A673 (cell line): ENCODE measurements at regions not wholly inside any gene's neighbourhood (a gene's known extent, or its start where the extent isn't known, plus 50 kb on each side); places are given as distances from the start of the nearest gene placed in this dataset.

Experiments used
- BruUV-seq: library from RNA; stranded (reverse); fragments of 400-500 nt; replicated peaks from 2 replicates; lab custom pipeline; 2021; lab: Mats Ljungman, UMichigan
- CTCF ChIA-PET: fragments of 300-600 bp; sonication (Branson Sonifier 250); formaldehyde crosslinking; loops from one replicate; lab custom pipeline; 2022; ENCODE audit warnings: antibody characterized with exemption; lab: Charles Lee
- POLR2A ChIA-PET: fragments of 300-600 bp; sonication (Branson Sonifier 250); formaldehyde crosslinking; loops from one replicate; lab custom pipeline; 2022; ENCODE audit warnings: antibody characterized with exemption; ENCODE audit not compliant: low non-redundant PET; lab: Charles Lee
- DNase-seq: peaks from one replicate; pipeline ENCODE4 v3.0.0-alpha.2; 2015; ENCODE audit warnings: low spot score
- H3K27ac ChIP-seq: fragments of 200-600 bp; sonication (generic); 2 replicates; pipeline ENCODE4 v1.5.1; 2016; ENCODE audit warnings: mixed run types, low read depth, mild to moderate bottlenecking, mixed read lengths, antibody characterized with exemption, low read length; ENCODE audit not compliant: poor library complexity, severe bottlenecking
- H3K27me3 ChIP-seq: fragments of 200-600 bp; sonication (generic); replicated peaks from 2 replicates; pipeline ENCODE4 v1.6.1; 2017; ENCODE audit warnings: mixed run types, low read depth, mild to moderate bottlenecking, mixed read lengths, antibody characterized with exemption, low read length; ENCODE audit not compliant: insufficient read depth, poor library complexity
- H3K36me3 ChIP-seq: fragments of 200-600 bp; sonication (generic); 2 replicates; pipeline ENCODE4 v1.6.1; 2016; ENCODE audit warnings: mixed run types, mild to moderate bottlenecking, mixed read lengths, antibody characterized with exemption, low read length; ENCODE audit not compliant: insufficient read depth, poor library complexity, severe bottlenecking
- H3K4me1 ChIP-seq: fragments of 200-600 bp; sonication (generic); 2 replicates; pipeline ENCODE4 v1.6.1; 2017; ENCODE audit warnings: mixed run types, mild to moderate bottlenecking, mixed read lengths, antibody characterized with exemption, low read length; ENCODE audit not compliant: insufficient read depth, poor library complexity, severe bottlenecking
- H3K4me3 ChIP-seq: fragments of 200-600 bp; sonication (generic); 2 replicates; pipeline ENCODE4 v1.5.1; 2016; ENCODE audit warnings: low read depth, mixed run types, mild to moderate bottlenecking, mixed read lengths, low read length; ENCODE audit not compliant: poor library complexity, severe bottlenecking
- H3K9me3 ChIP-seq: fragments of 200-600 bp; sonication (generic); 2 replicates; pipeline ENCODE4 v1.6.1; 2016; ENCODE audit warnings: mixed run types, low read depth, mild to moderate bottlenecking, mixed read lengths, antibody characterized with exemption, low read length; ENCODE audit not compliant: poor library complexity, severe bottlenecking
- EZH2 ChIP-seq: fragments of 200-600 bp; sonication (generic); IDR thresholded peaks from 2 replicates; pipeline ENCODE4 v1.6.1; 2017; ENCODE audit warnings: borderline replicate concordance, low read depth, mild to moderate bottlenecking, mixed read lengths, antibody characterized with exemption, low read length; ENCODE audit not compliant: poor library complexity, severe bottlenecking
- intact Hi-C: fragments of 100-400 bp; cut with micrococcal nuclease; formaldehyde crosslinking; loops from one replicate; pipeline ENCODE4 v1.10.0; 2022; ENCODE audit not compliant: unreplicated experiment
- TF ChIP-seq, protein P1 (sequence below): fragments of 300-800, 200-600 bp; sonication (generic); conservative IDR thresholded peaks from 2 replicates; pipeline ENCODE4 v1.5.1; 2017; ENCODE audit warnings: low read depth, mild to moderate bottlenecking, antibody characterized with exemption, low read length, moderate library complexity, mixed read lengths

DNA sequence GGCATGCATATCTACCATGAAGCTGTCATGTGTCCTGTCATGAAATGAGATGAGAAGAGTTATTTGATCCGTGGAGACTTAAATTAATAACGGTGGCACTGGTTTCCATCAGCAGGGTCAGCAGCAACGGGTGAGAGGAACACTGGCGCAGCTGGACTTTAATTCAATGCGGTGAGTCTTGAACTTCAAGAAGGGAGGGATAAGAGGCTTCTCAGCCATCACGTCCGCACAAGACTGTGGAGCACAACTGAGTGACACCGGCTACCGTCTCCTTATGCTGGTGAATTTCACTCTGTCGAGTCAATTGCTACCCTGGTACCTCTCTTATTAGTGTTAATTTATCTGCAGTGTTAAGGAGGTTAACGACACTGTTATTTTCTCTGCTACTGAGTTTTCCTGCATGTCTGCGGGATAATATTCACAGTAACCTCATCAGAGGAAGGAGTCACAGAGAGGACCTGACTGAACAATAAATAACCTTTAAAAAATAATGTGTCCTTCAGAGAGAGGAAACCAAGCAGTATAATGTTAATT is 236.8 kb downstream of the EPHA4 start:
- Histone ChIP-seq H3K27me3 (no peaks in the 10 kb centered on the region), H3K27ac (no peak overlapping the region), H3K36me3 (no peaks in the 10 kb centered on the region), H3K4me3 (no peak overlapping the region), H3K4me1 (no peaks in the 10 kb centered on the region), H3K9me3 (no peaks in the 10 kb centered on the region)
- BruUV-seq: no TSS peak
- no peak for DNase-seq
- TF ChIP-seq EZH2: no peak
- TF ChIP-seq, protein P1, sequence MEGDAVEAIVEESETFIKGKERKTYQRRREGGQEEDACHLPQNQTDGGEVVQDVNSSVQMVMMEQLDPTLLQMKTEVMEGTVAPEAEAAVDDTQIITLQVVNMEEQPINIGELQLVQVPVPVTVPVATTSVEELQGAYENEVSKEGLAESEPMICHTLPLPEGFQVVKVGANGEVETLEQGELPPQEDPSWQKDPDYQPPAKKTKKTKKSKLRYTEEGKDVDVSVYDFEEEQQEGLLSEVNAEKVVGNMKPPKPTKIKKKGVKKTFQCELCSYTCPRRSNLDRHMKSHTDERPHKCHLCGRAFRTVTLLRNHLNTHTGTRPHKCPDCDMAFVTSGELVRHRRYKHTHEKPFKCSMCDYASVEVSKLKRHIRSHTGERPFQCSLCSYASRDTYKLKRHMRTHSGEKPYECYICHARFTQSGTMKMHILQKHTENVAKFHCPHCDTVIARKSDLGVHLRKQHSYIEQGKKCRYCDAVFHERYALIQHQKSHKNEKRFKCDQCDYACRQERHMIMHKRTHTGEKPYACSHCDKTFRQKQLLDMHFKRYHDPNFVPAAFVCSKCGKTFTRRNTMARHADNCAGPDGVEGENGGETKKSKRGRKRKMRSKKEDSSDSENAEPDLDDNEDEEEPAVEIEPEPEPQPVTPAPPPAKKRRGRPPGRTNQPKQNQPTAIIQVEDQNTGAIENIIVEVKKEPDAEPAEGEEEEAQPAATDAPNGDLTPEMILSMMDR: no peak
- ChIA-PET CTCF (no interaction called here), POLR2A (no interaction called here)
- intact Hi-C loops: no loop called here

DNA sequence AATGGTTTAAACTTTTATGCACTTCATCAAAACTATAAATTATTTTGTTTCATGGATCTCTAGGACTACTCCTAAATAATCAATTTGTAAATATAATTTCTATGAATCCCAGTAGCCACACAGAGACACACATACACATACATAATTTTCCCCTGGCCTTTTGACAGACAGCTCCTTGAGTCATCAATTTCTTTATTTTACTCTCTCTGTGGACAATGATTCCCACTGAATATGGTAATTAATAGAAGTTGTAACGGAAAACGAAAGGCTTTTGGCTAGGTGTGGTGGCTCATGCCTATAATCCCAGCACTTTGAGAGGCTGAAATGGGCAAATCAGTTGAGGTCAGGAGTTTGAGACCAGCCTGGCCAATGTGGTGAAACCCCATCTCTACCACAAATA is 235.1 kb downstream of the EPHA4 start:
- ChIA-PET CTCF (no interaction called here), POLR2A (no interaction called here)
- H3K4me3 ChIP-seq: no peak overlapping the region
- BruUV-seq: no TSS peak
- no peak overlapping the region for H3K27ac ChIP-seq
- no peaks in the 10 kb centered on the region for H3K9me3 ChIP-seq
- intact Hi-C loops: no loop called here
- DNase-seq: no peak
- H3K4me1 ChIP-seq: no peaks in the 10 kb centered on the region
- H3K36me3 ChIP-seq: no peaks in the 10 kb centered on the region
- TF ChIP-seq EZH2: no peak
- TF ChIP-seq, protein P1: no peak
- no peaks in the 10 kb centered on the region for H3K27me3 ChIP-seq

DNA sequence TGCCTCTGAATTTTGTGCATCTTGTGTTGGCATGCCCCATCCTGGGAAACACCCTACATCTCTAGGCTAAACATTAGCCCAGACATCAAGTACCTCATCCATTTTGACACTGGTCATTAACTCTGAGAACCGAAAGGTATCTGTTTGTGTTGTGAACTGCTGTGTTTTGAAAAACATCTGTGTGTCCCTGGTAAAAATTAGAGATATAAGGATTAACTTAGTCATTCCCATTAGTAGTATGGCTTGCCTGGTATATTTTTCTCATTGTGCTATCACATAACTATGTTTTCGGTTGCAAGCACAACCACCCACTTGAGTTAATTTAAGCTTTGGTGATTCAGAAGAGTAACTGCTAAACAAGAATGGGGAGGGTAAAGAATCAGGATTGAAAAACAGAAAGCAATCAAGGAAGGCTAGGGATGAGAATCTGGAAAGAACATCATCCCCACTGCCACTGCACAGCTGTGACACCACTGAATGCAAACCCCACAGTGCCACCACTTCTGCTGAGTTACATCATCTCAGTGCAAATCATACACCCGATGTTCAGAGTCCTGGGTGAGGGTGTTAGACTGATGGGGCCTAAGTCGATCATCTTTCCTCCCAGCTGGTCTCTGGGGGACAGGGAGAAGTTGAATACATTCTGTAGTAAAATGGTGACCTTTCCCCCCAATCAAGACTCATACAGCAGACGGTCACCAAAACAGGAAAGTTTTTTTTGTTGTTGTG is 234.0 kb downstream of the EPHA4 start:
- Histone ChIP-seq H3K27me3 (no peaks in the 10 kb centered on the region), H3K36me3 (no peaks in the 10 kb centered on the region), H3K9me3 (no peaks in the 10 kb centered on the region), H3K4me1 (no peaks in the 10 kb centered on the region), H3K4me3 (no peak overlapping the region), H3K27ac (no peak overlapping the region)
- TF ChIP-seq, protein P1: no peak
- no peak for DNase-seq
- ChIA-PET POLR2A (interaction anchor here (0.6 kb wide), 1 partner anchor 1003 kb away, joined by 6 read pairs; no protein-coding TSS in a partner anchor), CTCF (no interaction called here)
- intact Hi-C loops: no loop called here
- no TSS peak for BruUV-seq
